ENCODE measurements at regions not wholly inside any gene's neighbourhood (a gene's known extent, or its start where the extent isn't known, plus 50 kb on each side); places are given as distances from the start of the nearest gene placed in this dataset.

GRCh38 chr3:96734273-96735009, 80.0 kb upstream of the EPHA6 start:
- DNase-seq (ENCODE audit: low read depth): no peak
- Mint-ChIP-seq H3K27me3 (ENCODE audit: low read depth, unreplicated experiment) (no peaks in the 10 kb centered on the region), H3K36me3 (ENCODE audit: low read depth, unreplicated experiment) (no peaks in the 10 kb centered on the region), H3K4me3 (ENCODE audit: unreplicated experiment) (no peak overlapping the region), H3K27ac (ENCODE audit: unreplicated experiment) (no peak overlapping the region), H3K4me1 (ENCODE audit: low read depth, unreplicated experiment) (peaks cover 4% of the 10 kb centered on the region), H3K9me3 (ENCODE audit: unreplicated experiment) (peaks cover 4% of the 10 kb centered on the region)
- H3K27ac ChIP-seq (ENCODE audit: low read depth, low read length): no peak overlapping the region
- no peaks in the 10 kb centered on the region for H3K9me3 ChIP-seq (ENCODE audit: insufficient read depth, low read depth, low read length)
- H3K4me3 ChIP-seq (ENCODE audit: insufficient read depth, low read depth, low read length): no peak overlapping the region
- H3K36me3 ChIP-seq (ENCODE audit: insufficient read depth, low read length): no peaks in the 10 kb centered on the region
- no peaks in the 10 kb centered on the region for H3K4me1 ChIP-seq (ENCODE audit: insufficient read depth, low read length)
- no peak for TF ChIP-seq EZH2 (IDR thresholded peaks at IDR 0.05; ENCODE audit: insufficient read depth, low read length)
- TF ChIP-seq, protein P1, sequence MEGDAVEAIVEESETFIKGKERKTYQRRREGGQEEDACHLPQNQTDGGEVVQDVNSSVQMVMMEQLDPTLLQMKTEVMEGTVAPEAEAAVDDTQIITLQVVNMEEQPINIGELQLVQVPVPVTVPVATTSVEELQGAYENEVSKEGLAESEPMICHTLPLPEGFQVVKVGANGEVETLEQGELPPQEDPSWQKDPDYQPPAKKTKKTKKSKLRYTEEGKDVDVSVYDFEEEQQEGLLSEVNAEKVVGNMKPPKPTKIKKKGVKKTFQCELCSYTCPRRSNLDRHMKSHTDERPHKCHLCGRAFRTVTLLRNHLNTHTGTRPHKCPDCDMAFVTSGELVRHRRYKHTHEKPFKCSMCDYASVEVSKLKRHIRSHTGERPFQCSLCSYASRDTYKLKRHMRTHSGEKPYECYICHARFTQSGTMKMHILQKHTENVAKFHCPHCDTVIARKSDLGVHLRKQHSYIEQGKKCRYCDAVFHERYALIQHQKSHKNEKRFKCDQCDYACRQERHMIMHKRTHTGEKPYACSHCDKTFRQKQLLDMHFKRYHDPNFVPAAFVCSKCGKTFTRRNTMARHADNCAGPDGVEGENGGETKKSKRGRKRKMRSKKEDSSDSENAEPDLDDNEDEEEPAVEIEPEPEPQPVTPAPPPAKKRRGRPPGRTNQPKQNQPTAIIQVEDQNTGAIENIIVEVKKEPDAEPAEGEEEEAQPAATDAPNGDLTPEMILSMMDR (IDR thresholded peaks at IDR 0.05; ENCODE audit: insufficient read depth, low read depth, low read length): no peak
- no peaks in the 10 kb centered on the region for H3K27me3 ChIP-seq (ENCODE audit: insufficient read depth, low read length)
- no peak overlapping the region for H3K4me2 ChIP-seq (ENCODE audit: low read length)
- H3K79me2 ChIP-seq (ENCODE audit: insufficient read depth, low read length): no peaks in the 10 kb centered on the region
- no peak overlapping the region for H2AFZ ChIP-seq (ENCODE audit: low read depth, low read length)
- no peaks in the 10 kb centered on the region for H4K20me1 ChIP-seq (ENCODE audit: insufficient read depth, low read length)
- H3K9ac ChIP-seq (ENCODE audit: low read length): no peak overlapping the region
- FAIRE-seq: no peak

DNA sequence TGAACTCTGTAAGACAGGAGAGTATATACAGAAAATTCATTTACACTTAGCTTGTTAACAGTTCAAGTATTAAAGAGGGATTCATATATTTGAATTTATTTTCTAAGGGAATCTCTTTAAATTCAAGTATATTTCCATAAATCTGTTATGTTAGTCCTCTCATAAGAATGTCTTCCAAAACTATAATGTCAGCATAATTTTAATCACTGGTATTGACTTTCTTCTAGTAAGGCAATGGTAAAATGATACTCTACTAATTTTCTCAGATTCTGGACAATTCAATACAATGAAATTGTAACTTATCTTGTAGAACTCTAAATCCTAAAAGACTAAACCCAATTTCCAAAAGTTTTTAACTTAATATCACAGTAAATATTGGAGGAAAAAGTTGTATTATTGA, 66.3 kb upstream of the EPHA6 start:
- no peak overlapping the region for H3K9ac ChIP-seq (ENCODE audit: low read length)
- H4K20me1 ChIP-seq (ENCODE audit: insufficient read depth, low read length): no peaks in the 10 kb centered on the region
- DNase-seq (ENCODE audit: low read depth) (no peak), FAIRE-seq (no peak)
- Mint-ChIP-seq H3K27ac (ENCODE audit: unreplicated experiment) (no peak overlapping the region), H3K9me3 (ENCODE audit: unreplicated experiment) (peaks cover 2% of the 10 kb centered on the region), H3K27me3 (ENCODE audit: low read depth, unreplicated experiment) (no peaks in the 10 kb centered on the region), H3K36me3 (ENCODE audit: low read depth, unreplicated experiment) (no peaks in the 10 kb centered on the region), H3K4me3 (ENCODE audit: unreplicated experiment) (no peak overlapping the region), H3K4me1 (ENCODE audit: low read depth, unreplicated experiment) (no peaks in the 10 kb centered on the region)
- TF ChIP-seq EZH2 (IDR thresholded peaks at IDR 0.05; ENCODE audit: insufficient read depth, low read length): no peak
- TF ChIP-seq, protein P1 (IDR thresholded peaks at IDR 0.05; ENCODE audit: insufficient read depth, low read depth, low read length): no peak
- no peaks in the 10 kb centered on the region for H3K27me3 ChIP-seq (ENCODE audit: insufficient read depth, low read length)
- H3K4me1 ChIP-seq (ENCODE audit: insufficient read depth, low read length): no peaks in the 10 kb centered on the region
- no peak overlapping the region for H3K4me2 ChIP-seq (ENCODE audit: low read length)
- no peaks in the 10 kb centered on the region for H3K36me3 ChIP-seq (ENCODE audit: insufficient read depth, low read length)
- H3K79me2 ChIP-seq (ENCODE audit: insufficient read depth, low read length): no peaks in the 10 kb centered on the region
- no peak overlapping the region for H2AFZ ChIP-seq (ENCODE audit: low read depth, low read length)
- no peak overlapping the region for H3K27ac ChIP-seq (ENCODE audit: low read depth, low read length)
- no peak overlapping the region for H3K4me3 ChIP-seq (ENCODE audit: insufficient read depth, low read depth, low read length)
- no peaks in the 10 kb centered on the region for H3K9me3 ChIP-seq (ENCODE audit: insufficient read depth, low read depth, low read length)

- H3K79me2 ChIP-seq (ENCODE audit: insufficient read depth, low read length): no peaks in the 10 kb centered on the region
- Mint-ChIP-seq H3K27ac (ENCODE audit: unreplicated experiment) (no peak overlapping the region), H3K36me3 (ENCODE audit: low read depth, unreplicated experiment) (no peaks in the 10 kb centered on the region), H3K4me1 (ENCODE audit: low read depth, unreplicated experiment) (no peaks in the 10 kb centered on the region), H3K9me3 (ENCODE audit: unreplicated experiment) (peaks cover 4% of the 10 kb centered on the region), H3K27me3 (ENCODE audit: low read depth, unreplicated experiment) (peaks cover 3% of the 10 kb centered on the region), H3K4me3 (ENCODE audit: unreplicated experiment) (no peak overlapping the region)
- no peak overlapping the region for H2AFZ ChIP-seq (ENCODE audit: low read depth, low read length)
- H3K36me3 ChIP-seq (ENCODE audit: insufficient read depth, low read length): no peaks in the 10 kb centered on the region
- H3K9ac ChIP-seq (ENCODE audit: low read length): no peak overlapping the region
- no peak for FAIRE-seq
- no peak overlapping the region for H3K4me2 ChIP-seq (ENCODE audit: low read length)
- H4K20me1 ChIP-seq (ENCODE audit: insufficient read depth, low read length): no peaks in the 10 kb centered on the region
- no peaks in the 10 kb centered on the region for H3K4me1 ChIP-seq (ENCODE audit: insufficient read depth, low read length)
- H3K27me3 ChIP-seq (ENCODE audit: insufficient read depth, low read length): no peaks in the 10 kb centered on the region
- DNase-seq (ENCODE audit: low read depth): no peak
- no peak overlapping the region for H3K27ac ChIP-seq (ENCODE audit: low read depth, low read length)
- H3K9me3 ChIP-seq (ENCODE audit: insufficient read depth, low read depth, low read length): no peaks in the 10 kb centered on the region
- TF ChIP-seq, protein P1 (IDR thresholded peaks at IDR 0.05; ENCODE audit: insufficient read depth, low read depth, low read length): no peak
- TF ChIP-seq EZH2 (IDR thresholded peaks at IDR 0.05; ENCODE audit: insufficient read depth, low read length): no peak
- no peak overlapping the region for H3K4me3 ChIP-seq (ENCODE audit: insufficient read depth, low read depth, low read length)
Observed at GRCh38 chr3:96750094-96750767, 64.2 kb upstream of the EPHA6 start.

Measured in astrocyte (in vitro differentiated cells and primary cell).